RWPE1 (cell line): ENCODE measurements at regions not wholly inside any gene's neighbourhood (a gene's known extent, or its start where the extent isn't known, plus 50 kb on each side); places are given as distances from the start of the nearest gene placed in this dataset.
A peak's percentile ranks its signal among the peaks of the same experiment; 100 is the strongest.
"Not testable (repeated sequence)": the region's sequence is repeated elsewhere in the genome, so short reads cannot be mapped to it uniquely, and the experiment has no call there.

Experiments used
- CTCF ChIA-PET: fragments of 350-600 bp; sonication (Branson Sonifier 250); formaldehyde crosslinking; extraction: SDS; loops from one replicate; lab custom pipeline; 2021; lab: Yijun Ruan, JAX
- POLR2A ChIA-PET: fragments of 400-600 bp; formaldehyde crosslinking; extraction: SDS; loops from one replicate; lab custom pipeline; 2020; ENCODE audit warnings: antibody characterized with exemption; ENCODE audit not compliant: low non-redundant PET; lab: Yijun Ruan, JAX
- DNase-seq: peaks from one replicate; pipeline ENCODE4 v3.0.0; 2012; ENCODE audit warnings: low spot score
- H3K27ac ChIP-seq: fragments of 450-650 bp; 2 replicates; pipeline ENCODE4 v1.5.1; 2017
- CTCF ChIP-seq: fragments of 450-650 bp; conservative IDR thresholded peaks from 2 replicates; pipeline ENCODE4 v1.5.1; 2017; ENCODE audit warnings: low read depth, mild to moderate bottlenecking

GRCh38 chr11:37322333-37323194 lies 724.5 kb upstream of the RAG2 start:
- no peak for DNase-seq
- ChIA-PET POLR2A (no interaction called here), CTCF (no interaction called here)
- TF ChIP-seq CTCF, result no peak
- H3K27ac ChIP-seq, result no peak overlapping the region

GRCh38 chr11:37320921-37321320 lies 722.9 kb upstream of the RAG2 start:
- no peak for TF ChIP-seq CTCF
- H3K27ac ChIP-seq, result no peak overlapping the region
- ChIA-PET POLR2A (no interaction called here), CTCF (interaction anchor here (0.6 to 0.7 kb wide), 2 partner anchors 32 to 178 kb away, joined by 3 read pairs; no protein-coding TSS in a partner anchor)
- DNase-seq, result peak; percentile 49

GRCh38 chr11:37317803-37318202 lies 719.8 kb upstream of the RAG2 start:
- DNase-seq, result no peak
- ChIA-PET POLR2A (no interaction called here), CTCF (interaction anchor here (0.6 kb wide), 1 partner anchor 1591 kb away, joined by 3 read pairs; no protein-coding TSS in a partner anchor)
- TF ChIP-seq CTCF, result no peak
- H3K27ac ChIP-seq, result no peak overlapping the region

GRCh38 chr11:37313266-37313665 lies 715.2 kb upstream of the RAG2 start:
- CTCF ChIA-PET, result no interaction called here
- no peak overlapping the region for H3K27ac ChIP-seq
- no peak for DNase-seq
- POLR2A ChIA-PET, result no interaction called here
- TF ChIP-seq CTCF, result no peak

GRCh38 chr11:37306563-37306962 lies 708.5 kb upstream of the RAG2 start:
- no peak for TF ChIP-seq CTCF
- H3K27ac ChIP-seq, result no peak overlapping the region
- DNase-seq, result no peak
- POLR2A ChIA-PET, result no interaction called here
- CTCF ChIA-PET, result no interaction called here

GRCh38 chr11:37301405-37301804 lies 703.4 kb upstream of the RAG2 start:
- CTCF ChIA-PET, POLR2A ChIA-PET, H3K27ac ChIP-seq, DNase-seq: not testable (repeated sequence)

GRCh38 chr11:37298173-37298572 lies 700.1 kb upstream of the RAG2 start:
- CTCF ChIA-PET, result no interaction called here
- DNase-seq, result no peak
- POLR2A ChIA-PET, result no interaction called here
- TF ChIP-seq CTCF, result no peak
- no peak overlapping the region for H3K27ac ChIP-seq
